HK-2 (cell line): ENCODE measurements at regions not wholly inside any gene's neighbourhood (a gene's known extent, or its start where the extent isn't known, plus 50 kb on each side); places are given as distances from the start of the nearest gene placed in this dataset.
"Not testable (repeated sequence)": the region's sequence is repeated elsewhere in the genome, so short reads cannot be mapped to it uniquely, and the experiment has no call there.

Experiments used
- DNase-seq: peaks from one replicate; pipeline ENCODE4 v3.0.0-alpha.2; 2018; ENCODE audit not compliant: unreplicated experiment

DNA sequence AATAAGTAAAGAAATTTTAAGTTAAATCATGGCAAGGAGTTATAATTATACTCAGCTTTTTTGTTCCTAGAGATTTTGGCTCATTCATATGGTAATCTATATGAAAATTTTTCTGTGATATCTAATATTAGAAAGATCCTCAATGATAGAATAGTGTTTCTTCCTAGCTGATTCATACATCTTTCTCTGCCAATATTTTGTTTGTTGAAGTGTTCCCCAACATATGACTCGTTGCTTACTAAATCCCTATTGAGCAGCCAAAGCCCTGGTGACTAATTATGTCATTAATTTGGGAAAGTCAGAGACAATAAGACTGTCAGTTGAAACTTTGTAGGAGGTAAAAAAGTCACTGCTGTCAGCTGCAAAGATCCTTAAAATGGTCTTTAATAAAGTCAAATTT lies 1348.5 kb upstream of the CDH18 start:
- DNase-seq: not testable (repeated sequence)

DNA sequence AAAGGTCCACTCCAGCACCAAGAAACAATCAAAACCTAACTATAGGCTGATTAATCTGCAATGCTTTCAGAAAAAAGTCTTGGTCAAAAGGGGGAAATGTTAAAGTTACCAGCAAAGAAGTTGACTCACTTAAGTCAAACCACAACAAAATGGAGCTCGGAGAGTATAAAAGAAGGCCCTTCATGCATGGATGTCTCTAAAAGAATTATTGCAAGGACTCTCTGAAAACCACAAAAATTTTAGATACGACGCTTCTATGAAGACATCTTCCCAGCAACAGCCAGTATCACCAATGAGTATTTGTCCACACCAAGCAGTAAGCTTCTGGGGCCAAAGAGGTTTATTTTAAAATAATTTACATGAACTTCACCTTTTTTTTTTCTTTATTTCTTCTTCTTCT lies 1327.4 kb upstream of the CDH18 start:
- DNase-seq: not testable (repeated sequence)

DNA sequence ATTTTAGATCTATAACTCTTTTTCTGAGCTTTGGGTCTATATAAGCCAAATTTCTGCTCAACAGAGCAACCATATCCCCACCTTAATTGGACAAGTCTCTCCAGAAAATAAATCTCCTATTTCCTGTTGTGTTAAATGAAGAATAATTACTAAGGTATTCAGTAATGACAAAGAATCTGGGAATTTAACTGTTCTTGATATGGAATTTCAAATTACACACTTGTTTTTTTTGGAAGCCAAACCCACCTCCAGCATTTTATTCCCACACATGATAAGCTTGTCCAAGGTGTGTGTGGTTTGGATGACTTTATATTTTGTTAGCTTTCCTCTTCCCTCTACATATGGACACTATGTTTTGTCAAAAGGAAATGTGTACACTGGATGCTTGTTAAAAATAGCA lies 1313.2 kb upstream of the CDH18 start:
- not testable (repeated sequence) for DNase-seq

DNA sequence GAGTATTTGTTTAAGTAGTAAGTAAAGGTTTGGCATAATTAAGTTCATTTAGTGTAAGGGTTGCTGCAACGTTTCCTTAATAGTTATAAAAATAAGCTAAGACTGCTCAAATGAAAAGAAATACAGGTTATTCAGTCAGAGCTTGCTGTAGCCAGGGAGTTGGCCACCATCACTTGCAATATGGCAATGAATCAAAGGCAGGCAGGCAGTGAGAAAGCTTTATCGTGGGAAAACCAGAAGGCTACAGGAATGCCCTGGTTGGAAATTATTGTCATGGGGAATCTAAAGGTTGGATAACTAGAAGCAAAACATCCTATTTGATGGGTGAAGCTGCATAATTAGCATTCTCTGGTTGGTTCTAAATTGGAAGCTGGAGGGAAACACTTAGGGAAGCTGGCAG lies 1286.4 kb upstream of the CDH18 start:
- DNase-seq: not testable (repeated sequence)

DNA sequence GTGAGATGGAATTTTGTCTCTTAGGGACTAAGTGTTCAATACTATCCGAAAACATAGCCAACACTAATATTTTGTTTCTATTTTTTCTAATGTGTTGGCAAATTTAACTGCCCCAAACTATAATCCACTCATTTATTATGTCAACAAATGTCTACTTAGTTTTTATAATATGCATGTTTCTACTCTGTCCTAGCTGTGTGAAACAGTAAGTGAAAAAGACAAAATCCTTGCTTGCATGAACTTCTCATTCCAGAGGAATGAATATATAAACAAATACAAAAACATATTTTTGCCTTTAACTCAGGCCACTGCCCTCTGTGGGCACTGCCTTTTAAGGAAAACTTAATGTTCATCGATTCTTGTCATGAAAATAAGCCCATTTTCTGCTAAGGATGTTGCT lies 1275.4 kb upstream of the CDH18 start:
- DNase-seq: no peak

DNA sequence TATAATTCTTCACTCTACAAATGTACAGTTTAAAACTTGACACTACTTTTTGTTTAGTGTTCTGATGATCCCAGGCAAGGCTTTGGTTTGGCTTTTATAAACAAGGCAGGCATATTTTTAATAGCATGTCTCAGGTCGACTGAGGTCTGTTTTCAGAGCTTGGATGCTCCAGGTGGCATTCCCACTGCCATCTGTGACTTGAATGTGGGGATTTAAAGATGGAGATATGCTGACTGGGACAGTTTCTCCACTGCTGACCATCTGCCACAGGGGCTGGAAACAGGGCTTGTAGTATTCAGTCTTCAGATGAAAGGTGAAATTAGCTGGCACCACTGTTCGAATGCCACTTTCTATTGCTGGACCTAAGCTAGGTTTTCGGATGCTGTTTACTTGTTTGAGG lies 1266.2 kb upstream of the CDH18 start:
- DNase-seq: no peak

DNA sequence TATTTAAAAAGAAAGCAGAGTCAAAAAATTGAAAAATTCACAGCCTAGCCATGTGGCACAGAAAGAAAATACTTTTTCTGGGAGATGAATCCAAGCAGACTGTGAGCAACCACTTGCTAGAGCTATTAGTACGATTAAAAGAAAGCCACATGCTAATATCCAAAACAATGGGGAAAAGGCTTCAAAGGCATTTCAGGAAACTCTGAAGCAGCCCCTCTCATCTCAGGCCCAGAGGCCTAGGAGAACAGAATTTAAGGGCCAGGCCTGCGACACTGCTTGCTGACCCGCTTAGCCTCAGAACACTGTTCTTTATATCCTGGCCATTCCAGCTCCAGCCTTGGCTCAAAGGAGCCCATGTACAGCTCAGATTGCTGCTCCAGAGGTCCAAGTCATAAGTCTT lies 1257.0 kb upstream of the CDH18 start:
- DNase-seq: no peak

DNA sequence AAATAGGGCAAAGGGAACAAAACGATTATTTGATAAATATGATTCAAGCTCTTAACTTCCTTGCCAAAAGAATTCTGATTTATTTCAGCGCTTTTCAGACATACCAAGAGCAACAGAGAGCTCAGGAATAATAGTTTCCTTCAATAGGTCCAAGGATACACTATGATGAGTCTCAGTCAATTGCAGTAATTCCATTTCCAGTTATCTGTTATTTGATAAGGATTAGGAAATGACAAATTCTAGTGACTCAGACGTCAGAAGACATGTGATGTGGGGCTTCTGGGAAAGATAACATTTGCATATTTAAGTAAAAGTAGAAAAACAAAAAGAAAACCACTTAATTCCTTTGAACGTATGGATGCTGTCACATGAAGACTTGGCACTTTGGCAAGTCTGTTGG lies 1250.8 kb upstream of the CDH18 start:
- no peak for DNase-seq

DNA sequence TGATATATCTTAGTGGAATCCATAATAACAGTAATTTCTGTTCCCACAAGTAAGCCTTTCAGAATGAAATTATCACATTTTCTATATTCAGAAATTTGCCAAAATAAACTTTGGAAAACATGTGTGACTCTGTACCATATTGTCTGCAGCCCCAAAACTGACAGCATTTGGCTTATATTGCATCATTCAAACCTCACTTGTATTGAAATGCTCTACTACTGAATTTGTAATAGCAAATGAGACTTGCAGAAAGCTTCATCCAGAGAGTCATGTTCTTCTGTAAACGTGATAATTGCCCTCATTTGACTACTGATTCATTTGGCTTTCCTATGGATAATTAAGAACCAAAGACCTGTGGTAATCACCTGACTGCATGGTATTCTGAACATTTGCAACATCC lies 1249.5 kb upstream of the CDH18 start:
- DNase-seq: no peak

DNA sequence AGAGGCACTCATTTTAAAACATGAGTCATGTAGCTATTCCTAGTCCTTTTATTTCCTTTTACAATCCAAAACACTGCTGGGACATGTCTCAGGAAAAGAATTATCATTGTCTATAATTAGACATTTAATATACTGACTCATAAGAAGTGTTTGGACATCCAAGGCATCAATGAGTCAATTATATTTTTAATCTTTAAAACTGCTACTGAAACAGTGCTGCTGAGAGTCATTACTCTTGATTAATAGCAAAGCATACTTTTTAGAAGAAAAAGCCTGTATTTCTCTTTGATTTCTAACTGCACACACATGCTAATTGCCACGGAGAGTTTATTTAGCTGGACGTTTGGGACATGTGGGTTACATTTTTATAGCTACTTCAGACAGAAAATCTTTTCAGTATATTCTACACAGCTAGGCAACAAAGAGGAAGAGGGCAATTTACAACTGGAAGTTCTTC lies 1249.0 kb upstream of the CDH18 start:
- no peak for DNase-seq

DNA sequence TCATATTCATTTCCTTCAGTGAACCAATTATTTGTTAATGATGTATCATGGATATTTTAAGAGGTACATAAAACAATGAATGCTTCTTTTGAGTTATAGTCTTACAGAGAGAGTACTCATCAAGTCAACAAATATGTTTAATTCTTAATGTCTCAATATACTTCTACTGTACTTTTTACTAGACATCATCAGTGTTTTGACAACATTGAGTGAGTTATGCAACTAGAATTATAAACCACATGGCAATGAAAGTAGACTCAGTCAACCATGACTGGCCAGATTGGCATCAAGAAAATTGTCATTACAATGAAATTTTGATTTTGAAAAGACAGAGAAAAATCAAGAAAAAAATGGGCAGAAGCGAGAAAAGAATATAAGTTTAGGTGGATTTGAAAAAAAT lies 1248.1 kb upstream of the CDH18 start:
- no peak for DNase-seq

DNA sequence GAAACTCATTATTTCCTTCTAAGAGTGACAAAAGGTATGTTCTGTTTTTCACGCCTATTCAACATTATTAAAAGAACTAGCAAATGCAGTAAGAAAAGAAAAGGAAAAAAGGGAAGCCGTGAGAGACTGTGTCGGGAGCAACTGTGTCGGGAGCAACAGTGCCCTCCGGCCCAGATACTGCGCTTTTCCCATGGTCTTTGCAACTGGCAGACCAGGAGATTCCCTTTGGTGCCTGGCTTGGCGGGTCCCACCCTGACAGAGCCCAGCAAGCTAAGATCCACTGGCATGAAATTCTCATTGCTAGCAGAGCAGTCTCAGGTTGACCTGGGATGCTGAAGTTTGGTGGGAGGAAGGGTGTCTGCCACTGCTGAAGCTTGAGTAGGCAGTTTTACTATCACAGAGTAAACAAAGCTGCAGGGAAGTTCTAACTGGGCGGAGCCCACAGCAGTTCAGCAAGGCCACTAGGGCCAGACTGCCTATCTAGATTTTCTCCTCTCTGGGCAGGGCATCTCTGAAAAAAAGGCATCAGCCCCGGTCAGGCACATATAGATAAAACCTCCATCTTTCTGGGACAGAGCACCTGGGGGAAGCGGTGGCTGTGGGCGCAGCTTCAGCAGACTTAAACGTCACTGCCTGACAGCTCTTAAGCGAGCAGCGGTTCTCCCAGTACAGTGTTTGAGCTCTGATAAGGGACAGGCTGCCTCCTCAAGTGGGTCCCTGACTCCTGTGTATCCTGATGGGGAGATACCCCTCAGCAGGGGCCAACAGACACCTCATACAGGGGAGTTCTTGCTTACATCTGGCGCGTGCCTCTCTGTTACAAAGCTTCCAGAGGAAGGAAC lies 1237.4 kb upstream of the CDH18 start:
- no peak for DNase-seq

DNA sequence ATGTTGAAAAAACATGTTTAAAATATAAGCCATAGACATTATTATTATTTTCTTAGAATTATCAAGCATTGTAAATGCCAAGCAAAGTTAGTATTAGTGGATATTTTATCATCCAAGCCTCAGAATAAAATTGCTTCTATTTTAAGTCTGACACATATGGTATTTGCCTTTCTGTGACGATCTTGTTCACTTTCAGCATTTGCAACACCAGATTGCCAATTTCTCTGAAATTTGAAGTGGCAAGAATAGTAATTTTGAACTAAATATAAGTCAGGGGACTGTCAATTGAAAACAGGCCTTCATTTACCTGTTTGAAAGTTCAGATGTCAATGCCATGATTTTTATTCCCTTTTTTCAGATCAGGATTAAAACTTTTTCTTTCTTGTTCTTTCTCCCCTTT lies 1233.6 kb upstream of the CDH18 start:
- DNase-seq: no peak

DNA sequence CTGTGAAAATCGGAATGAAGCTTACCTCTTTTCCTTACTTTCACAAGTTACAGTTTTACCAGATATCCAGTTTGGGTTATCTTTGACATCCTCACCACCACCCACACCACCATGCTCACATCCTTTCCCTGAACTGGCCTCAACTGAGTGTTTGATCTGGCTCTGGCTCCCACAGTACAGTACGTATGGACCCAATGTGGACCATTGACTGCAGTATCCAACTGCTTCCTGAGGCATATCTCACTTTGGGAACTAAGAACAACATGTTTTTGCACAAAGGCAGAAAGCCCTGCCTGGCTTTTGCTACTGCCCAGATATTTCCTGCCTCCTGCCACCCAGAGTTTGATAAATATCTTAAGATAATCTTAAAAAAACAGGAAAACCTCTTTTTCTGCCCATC lies 1232.0 kb upstream of the CDH18 start:
- no peak for DNase-seq

DNA sequence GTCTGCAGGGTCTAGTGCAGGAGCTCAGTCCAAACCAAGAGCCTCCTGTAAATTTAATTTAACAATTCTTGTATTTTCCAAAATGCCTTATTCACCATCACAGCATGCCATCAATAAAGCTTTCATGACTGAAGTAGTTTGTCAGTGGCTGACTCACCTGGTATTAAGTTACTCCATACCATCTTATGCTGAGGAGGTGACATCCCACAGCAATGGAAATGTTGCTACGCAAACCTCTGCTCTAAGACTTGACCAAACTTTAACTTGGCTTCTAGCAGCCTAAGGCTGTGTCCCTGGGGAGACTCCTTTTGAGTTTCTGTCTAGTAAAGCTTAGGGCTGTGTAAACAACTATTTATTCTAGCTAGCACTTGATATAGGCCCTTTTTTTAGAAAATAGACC lies 1231.3 kb upstream of the CDH18 start:
- no peak for DNase-seq

DNA sequence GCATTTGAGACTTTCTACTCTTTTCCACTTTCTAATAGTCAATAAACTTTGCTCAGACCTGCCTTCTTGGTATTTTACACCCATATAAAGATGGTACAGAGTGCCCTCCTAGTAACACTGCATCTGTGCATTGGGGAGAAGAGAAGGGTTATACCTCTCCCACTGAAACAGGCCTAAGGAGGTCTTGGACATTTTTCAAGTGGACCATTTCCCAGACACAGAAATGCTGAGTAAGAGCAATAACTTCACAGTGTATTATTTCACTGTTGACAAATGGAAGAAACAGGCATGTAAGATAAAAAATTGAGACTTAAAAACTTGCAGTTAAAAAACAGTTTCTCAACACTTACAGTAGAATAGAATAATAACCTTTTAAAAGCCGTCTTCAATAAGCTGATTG lies 1224.0 kb upstream of the CDH18 start:
- no peak for DNase-seq

DNA sequence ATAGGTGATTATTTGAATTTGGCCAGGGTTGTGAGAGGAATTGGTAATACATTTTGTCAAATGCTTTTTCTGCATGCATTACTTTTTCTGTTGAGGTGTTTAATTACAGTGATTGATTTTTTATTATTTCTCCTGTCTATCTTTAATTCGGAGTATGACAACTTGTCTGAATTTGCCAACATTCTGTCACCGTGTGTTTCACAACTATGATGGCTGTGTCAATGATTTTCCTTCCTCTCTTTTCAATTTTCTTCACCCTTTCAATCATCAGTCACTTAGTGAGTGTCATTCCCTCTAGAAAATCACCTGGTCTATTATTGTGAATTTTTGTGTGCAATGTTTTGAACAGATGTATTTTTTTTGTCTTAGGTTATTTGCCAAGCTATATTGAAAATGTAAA lies 1221.4 kb upstream of the CDH18 start:
- no peak for DNase-seq

DNA sequence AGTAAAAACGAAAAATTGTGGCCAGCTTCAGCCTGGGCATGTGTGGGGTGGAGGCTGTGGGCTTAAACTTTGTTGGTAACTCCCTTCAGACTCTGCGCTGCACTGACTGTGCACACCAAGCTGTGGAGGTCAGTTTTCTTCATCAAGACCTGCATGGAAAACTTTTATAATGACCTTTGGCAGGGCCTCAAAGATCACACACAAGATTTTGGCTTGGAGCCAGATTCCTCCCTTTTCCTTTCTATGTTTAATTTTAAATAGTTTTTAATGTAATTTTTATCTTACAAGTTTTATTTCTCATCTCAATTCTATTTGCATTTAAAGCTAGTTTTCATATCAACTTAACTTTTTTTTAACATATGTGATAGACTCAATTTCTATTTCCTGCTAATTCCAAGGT lies 1211.1 kb upstream of the CDH18 start:
- DNase-seq: no peak

DNA sequence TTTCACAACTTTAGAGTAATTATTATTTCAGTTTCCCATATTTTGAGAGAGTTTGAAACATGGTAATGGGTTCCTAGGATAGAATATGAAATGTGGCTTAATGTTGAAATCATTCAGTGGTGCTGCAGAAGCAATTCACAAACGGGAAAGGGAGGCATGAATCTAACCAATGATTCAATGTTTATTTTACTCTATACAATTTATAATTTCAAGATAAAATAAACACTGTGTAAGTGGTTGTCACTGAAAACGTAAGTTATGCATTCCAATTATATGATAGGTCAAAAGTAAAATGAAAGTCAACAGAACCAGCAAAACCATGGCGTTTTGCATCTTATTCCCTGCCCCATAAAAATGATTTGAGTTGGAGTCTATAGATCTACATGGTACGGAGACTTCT lies 1207.1 kb upstream of the CDH18 start:
- DNase-seq: no peak

DNA sequence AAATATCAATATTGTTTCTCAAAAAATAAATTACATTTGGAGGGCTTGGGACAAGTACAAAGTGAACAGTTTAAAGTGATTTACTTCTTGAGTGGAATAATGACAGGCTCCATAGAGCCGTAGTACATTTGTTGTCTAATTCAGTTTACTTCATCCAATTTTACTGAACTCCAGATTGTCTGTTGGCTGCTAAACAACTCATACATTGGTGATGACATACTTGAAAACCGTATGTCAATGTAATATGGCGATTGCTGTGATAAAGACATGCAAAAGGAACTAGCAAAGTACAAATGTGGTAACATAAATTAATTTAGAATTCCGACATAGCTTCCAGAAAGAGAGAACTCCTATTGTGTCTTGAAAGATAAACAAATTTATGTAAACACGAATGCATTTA lies 1197.5 kb upstream of the CDH18 start:
- no peak for DNase-seq

DNA sequence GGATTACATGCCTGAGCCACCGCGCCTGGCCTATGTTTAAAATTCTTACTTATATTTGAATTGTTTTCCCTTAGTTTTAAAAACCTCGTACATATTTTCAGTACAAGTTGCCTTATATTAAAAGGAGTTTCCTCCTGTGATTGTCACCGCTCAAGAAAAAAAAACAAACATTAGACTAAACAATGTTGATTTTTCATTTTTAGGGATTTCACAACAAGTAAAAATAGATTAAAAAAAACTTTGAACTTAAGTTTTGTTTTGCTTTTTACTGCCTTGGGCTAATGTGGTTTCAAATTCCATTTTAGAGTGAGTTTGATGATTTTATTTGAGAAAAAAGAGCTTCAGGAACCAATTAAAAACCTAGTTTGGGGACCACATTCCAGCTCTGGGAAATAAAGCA lies 1196.6 kb upstream of the CDH18 start:
- DNase-seq: no peak

DNA sequence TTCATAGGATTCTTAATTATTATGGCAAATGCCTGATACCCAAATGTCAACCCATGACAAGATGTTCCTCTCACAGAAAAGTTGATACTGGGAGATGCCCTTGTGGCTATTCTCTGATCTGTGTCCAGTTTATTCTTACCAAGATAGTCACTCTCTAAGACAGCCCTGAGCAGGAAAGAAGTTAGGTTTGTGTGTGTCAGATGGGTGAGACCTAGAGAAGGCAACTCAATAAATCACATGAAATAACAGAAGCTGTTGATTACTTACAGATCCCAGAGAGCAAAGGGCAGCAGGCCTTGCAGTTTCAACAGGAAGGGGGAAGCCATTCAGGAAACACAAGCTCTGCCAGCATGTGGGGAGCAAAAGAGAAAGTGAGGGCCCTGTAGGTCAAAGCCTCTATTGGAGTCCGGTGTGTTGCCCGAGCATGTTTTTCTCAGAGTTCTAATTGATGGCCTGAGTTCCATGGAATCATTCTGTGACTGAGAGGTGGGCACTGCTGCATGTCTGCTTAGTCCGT lies 1193.7 kb upstream of the CDH18 start:
- DNase-seq: no peak

DNA sequence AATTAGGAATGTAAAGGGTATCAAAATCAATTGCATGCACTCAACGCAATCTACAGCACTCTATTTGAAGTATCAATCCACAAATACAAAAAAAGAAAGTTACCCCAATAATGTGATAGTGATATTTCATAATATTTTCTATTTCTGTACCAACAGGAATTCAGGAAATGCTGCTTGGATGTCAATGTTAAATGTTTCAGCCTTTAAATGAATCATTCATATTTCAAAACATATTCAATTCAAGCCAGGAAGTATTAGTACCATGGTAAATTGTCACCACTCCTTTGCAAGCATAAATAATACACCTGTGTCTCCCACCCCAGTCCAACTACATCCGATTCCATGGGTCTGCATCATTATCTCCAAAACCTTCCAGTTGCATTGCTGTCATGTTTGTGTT lies 1185.5 kb upstream of the CDH18 start:
- no peak for DNase-seq

DNA sequence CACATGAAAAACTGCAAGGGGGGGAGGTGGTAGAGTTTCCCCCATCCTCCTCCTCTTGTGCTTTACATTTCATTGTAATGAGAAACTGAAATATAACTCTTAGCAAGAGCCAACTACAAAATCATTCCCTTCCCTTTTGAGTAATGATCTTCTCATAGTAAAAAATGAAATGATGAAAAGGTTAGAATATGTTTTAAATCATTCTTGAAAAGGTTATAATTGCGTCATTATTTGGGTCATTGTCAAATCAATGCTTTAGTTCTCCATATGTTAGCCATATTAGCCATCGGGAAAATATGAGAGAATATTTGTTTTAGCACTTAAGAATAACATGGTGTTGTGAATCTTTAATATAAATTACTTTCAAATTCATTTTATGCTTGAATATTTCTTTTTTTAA lies 1185.0 kb upstream of the CDH18 start:
- no peak for DNase-seq
